A673 (cell line): ENCODE measurements at regions not wholly inside any gene's neighbourhood (a gene's known extent, or its start where the extent isn't known, plus 50 kb on each side); places are given as distances from the start of the nearest gene placed in this dataset.

ENCODE experiments used
- EZH2 ChIP-seq: fragments of 200-600 bp; sonication (generic); IDR thresholded peaks from 2 replicates; pipeline ENCODE4 v1.6.1; 2017; ENCODE audit warnings: borderline replicate concordance, low read depth, mild to moderate bottlenecking, mixed read lengths, antibody characterized with exemption, low read length; ENCODE audit not compliant: poor library complexity, severe bottlenecking
- TF ChIP-seq, protein P1 (sequence below): fragments of 300-800, 200-600 bp; sonication (generic); conservative IDR thresholded peaks from 2 replicates; pipeline ENCODE4 v1.5.1; 2017; ENCODE audit warnings: low read depth, mild to moderate bottlenecking, antibody characterized with exemption, low read length, moderate library complexity, mixed read lengths

DNA sequence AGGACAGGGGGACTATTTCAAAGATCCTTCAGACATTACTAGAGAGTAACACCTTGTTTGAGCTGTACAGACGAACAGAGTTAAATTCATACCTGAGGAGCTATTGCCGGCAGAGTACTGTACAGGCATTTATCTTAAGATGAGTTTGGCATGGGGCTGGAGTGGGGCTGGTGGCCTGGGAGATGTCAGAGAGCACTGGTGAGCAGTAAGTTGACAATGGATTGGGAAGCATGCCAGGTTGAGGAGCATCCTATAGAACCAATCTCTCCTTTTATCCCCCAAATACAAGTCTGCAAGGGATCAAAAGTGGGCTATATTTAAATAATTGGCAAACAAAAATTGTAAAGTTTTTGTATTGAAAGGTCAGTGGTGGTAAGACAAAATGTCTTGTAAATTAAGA, 58.6 kb downstream of the ADCYAP1 start:
- TF ChIP-seq, protein P1, sequence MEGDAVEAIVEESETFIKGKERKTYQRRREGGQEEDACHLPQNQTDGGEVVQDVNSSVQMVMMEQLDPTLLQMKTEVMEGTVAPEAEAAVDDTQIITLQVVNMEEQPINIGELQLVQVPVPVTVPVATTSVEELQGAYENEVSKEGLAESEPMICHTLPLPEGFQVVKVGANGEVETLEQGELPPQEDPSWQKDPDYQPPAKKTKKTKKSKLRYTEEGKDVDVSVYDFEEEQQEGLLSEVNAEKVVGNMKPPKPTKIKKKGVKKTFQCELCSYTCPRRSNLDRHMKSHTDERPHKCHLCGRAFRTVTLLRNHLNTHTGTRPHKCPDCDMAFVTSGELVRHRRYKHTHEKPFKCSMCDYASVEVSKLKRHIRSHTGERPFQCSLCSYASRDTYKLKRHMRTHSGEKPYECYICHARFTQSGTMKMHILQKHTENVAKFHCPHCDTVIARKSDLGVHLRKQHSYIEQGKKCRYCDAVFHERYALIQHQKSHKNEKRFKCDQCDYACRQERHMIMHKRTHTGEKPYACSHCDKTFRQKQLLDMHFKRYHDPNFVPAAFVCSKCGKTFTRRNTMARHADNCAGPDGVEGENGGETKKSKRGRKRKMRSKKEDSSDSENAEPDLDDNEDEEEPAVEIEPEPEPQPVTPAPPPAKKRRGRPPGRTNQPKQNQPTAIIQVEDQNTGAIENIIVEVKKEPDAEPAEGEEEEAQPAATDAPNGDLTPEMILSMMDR = no peak
- no peak for TF ChIP-seq EZH2
